DMS153 treated with DMSO at 0.1 percent for 48 hours (cell line): ENCODE measurements at regions not wholly inside any gene's neighbourhood (a gene's known extent, or its start where the extent isn't known, plus 50 kb on each side); places are given as distances from the start of the nearest gene placed in this dataset.

Source experiments
- DNase-seq: peaks from one replicate; lab custom pipeline; 2025; ENCODE audit not compliant: unreplicated experiment; lab: John Stamatoyannopoulos, UW

GRCh38 chr1:117678246-117678977 lies 72.6 kb downstream of the TENT5C start:
- DNase-seq = no peak

DNA sequence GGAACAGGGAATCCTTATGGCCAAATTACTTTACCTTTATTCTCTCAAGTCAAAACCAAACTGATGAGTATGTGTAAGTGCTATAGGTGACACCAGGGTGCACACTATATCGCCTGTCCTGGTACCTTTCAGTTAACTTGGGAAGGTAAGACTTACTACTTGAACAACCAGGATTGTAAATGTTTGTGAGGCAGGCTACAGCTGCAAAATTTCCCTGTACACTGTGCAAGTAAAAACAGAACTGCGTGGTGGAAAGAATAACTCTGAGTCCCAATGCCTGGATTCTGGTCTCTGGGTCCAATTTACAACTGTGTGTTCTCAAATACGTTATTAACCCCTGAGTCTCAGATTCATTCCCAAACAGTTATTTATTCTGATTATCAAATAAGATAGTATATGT lies 73.5 kb downstream of the TENT5C start:
- no peak for DNase-seq

- DNase-seq = no peak
Observed at GRCh38 chr1:117679868-117680267, 74.0 kb downstream of the TENT5C start.

GRCh38 chr1:117680316-117681002 lies 74.6 kb downstream of the TENT5C start:
- no peak for DNase-seq

GRCh38 chr1:117681093-117681900 lies 75.4 kb downstream of the TENT5C start:
- DNase-seq = no peak

- DNase-seq = no peak
Observed at GRCh38 chr1:117681901-117682250, 76.0 kb downstream of the TENT5C start.

DNA sequence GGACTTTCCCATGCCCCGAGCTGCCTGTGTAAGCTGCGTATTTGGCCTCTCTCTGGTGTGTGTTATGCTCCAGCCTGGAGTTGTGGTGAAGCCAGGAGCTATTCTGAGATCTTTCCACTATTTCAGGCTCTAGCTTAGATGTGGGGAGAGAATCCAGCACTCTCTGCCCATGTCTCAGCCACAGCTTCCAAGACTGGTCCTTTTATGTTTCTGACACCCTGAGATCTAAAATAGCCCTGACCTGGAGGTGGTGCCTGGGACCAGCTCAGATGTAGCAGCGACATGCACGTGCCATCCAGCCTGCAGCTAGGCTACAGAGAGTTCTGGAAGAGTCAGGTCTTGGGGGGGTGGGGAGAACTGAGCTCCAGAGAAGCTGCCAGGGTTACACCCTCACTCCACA lies 76.5 kb downstream of the TENT5C start:
- DNase-seq = no peak

- no peak for DNase-seq
Observed at GRCh38 chr1:117683571-117684285, 77.9 kb downstream of the TENT5C start.

- DNase-seq = no peak
Observed at GRCh38 chr1:117685936-117686806, 80.3 kb downstream of the TENT5C start.

DNA sequence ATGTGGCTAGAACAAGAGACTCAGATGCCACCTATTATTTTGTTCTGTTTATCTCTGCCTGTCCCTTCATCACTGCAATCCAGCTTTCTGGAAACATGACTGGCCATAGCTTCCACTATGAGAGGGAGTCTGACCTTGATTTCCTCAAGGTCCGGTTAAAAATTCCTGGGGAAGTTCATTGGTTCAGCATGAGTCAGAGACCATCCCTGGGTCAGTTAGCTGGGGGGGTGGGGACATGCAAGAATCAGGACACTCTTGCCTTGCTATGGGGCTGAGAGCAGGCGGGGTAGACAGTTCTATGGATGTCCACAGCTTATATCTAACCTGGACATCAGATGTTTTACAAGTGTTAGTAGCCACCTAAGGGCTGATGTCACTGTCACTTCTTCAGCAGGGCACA lies 81.1 kb downstream of the TENT5C start:
- no peak for DNase-seq

GRCh38 chr1:117689997-117690625 lies 84.3 kb downstream of the TENT5C start:
- DNase-seq = no peak

- no peak for DNase-seq
Observed at GRCh38 chr1:117691942-117692341, 86.1 kb downstream of the TENT5C start.

DNA sequence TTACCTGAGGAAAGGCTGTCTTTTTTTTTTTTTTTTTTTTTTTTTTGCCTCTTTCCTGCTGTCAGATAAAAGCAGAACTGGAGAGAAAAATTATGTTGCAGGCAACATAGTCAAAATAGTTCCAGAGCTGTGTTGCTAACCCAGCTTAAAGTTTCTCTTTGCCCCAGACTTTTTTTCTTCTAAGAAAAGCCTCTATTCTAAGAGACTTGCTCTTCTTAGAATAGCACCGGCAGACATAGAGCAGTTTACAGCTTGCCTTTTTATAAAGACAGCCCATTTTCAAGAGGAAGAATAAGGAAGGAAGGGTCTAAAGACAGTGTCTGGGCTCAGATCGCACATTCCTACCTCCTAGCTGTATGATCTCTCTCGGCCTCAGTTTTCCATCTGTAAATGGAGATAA lies 88.7 kb downstream of the TENT5C start:
- no peak for DNase-seq

DNA sequence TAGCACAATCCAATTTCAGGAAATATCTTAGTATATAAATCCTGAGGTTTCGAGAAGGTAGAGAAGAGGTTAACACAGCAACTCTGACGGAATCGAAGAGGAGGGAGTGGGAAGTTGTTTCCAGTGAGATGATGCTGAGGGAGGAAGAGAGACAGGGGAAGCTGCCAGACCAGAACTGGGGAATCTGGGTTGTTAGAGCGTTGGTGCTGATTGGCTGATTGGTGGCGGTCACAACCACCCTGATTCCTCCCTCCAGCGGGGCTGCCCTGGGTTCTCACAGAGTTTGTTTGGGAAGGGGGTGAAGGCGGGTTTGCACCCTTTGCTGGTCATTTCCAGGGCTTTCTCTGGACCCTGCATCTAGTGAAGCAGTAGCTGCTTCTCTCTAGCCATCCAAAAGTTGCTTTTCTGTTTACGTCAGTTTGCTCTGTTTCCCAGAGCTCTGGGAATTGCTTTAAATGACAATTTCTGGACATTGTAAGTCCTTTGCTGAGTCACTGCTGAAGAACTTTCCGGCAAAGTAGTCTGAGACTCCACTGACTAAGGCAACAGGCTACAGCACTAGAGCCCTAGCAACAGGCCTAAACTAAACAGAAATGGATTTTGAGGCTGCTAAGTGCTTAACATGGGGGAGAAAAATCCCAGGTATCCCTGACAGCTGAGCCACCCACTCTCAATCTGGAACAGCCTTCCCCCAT lies 90.1 kb downstream of the TENT5C start:
- DNase-seq = no peak

GRCh38 chr1:117696561-117696960 lies 90.7 kb downstream of the TENT5C start:
- no peak for DNase-seq

DNA sequence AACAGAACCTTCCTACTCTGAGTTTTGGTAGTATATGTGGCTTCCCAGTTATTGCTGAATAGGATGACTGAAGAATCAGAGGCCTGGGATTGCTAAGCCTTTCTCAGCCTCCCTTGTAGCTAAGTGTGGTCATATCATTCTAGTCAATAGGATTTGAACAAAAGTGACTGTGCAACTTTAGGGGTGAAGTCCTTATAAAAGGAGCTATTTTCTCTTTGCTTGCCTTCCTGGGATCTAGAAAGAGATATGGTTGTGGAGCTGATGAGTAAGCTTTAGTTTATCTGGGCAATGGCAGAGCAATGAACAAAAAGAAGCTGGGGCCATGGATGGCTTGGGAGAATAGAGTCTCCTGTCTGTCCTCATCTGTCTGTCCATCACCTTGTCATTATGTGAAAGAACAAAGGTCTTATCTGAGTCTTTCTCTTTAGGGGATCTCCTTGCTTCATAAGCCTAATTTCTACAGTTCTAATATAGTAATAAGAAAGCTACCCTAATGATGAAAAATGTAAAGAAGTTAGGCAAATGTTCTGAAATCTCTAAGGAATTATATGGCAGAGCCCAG lies 91.5 kb downstream of the TENT5C start:
- DNase-seq = no peak

GRCh38 chr1:117698398-117699160 lies 92.7 kb downstream of the TENT5C start:
- DNase-seq = no peak

DNA sequence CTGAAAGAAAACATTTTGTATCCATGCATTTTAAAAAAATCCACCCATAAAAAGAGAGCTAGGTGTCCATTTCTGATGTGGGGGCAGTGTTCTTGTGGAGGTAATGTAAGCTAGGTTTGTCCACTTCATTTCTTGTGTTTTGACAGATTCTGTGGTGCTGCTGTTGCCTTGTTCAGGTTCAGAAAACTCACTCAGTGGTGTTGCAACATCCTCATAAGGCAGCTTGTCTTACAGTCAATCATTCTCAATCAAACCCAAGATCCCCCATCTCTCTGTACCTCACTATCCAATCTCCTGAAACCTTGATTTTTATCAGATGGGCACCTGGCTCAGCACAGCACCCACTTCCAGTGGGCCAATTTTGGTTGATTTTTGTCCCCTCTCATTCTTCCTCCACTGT lies 94.1 kb downstream of the TENT5C start:
- DNase-seq = no peak
